ENCODE measurements at regions not wholly inside any gene's neighbourhood (a gene's known extent, or its start where the extent isn't known, plus 50 kb on each side); places are given as distances from the start of the nearest gene placed in this dataset.
"Not testable (repeated sequence)": the region's sequence is repeated elsewhere in the genome, so short reads cannot be mapped to it uniquely, and the experiment has no call there.

DNA sequence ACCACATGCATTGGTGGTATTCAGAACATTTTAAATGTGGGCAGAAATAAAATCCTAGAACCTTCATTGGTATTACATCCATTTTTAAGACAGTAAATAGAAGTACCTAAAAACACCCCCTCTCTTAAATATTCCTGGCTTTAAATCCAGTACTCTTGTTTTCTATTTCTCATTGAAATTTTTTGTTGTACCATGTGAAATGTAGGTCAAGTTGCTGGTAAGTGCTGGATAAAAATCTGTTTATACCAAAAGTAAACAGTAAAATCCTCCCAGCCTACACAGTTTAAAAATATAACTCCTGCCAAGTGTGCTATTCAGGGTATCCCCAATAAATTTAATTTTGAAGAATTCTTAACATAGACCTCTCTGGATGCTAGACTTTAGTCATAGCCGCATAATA is 75.0 kb upstream of the FST start:
- H3K4me3 ChIP-seq (ENCODE audit: low read depth, low read length) = no peak overlapping the region
- TF ChIP-seq, protein P1, sequence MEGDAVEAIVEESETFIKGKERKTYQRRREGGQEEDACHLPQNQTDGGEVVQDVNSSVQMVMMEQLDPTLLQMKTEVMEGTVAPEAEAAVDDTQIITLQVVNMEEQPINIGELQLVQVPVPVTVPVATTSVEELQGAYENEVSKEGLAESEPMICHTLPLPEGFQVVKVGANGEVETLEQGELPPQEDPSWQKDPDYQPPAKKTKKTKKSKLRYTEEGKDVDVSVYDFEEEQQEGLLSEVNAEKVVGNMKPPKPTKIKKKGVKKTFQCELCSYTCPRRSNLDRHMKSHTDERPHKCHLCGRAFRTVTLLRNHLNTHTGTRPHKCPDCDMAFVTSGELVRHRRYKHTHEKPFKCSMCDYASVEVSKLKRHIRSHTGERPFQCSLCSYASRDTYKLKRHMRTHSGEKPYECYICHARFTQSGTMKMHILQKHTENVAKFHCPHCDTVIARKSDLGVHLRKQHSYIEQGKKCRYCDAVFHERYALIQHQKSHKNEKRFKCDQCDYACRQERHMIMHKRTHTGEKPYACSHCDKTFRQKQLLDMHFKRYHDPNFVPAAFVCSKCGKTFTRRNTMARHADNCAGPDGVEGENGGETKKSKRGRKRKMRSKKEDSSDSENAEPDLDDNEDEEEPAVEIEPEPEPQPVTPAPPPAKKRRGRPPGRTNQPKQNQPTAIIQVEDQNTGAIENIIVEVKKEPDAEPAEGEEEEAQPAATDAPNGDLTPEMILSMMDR (IDR thresholded peaks at IDR 0.05; ENCODE audit: low read depth, low read length) = no peak

DNA sequence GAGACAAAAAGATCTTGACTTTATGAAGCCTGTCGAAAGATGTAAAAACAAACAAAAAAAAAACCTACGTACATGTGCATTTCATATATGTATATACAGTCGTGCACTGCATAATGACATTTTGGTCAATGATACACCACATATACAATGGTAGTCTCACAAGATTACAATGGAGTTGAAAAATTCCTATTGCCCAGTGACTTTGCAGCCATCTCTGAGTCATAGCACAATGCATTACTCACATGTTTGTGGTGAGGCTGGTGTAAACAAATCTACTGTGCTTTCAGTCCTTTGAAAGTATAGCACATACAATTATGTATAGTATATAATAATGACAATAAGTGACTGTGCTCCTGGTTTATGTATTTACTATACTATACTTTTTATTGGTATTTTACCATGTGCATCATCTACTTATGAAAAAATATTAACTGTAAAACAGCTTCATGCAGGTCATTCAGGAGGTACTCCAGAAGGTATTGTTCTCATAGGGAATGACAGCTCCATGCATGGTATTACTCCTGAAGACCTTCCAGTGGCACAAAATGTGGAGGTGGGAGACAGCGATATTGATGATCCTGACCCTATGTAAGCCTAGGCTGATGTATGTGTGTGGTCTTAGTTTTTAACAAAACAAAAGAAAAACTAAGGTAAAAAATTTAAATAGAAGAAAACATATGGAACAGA is 73.7 kb upstream of the FST start:
- no peak overlapping the region for H3K4me3 ChIP-seq (ENCODE audit: low read depth, low read length)
- TF ChIP-seq, protein P1 (IDR thresholded peaks at IDR 0.05; ENCODE audit: low read depth, low read length) = no peak

GRCh38 chr5:53407373-53407772 is 73.1 kb upstream of the FST start:
- TF ChIP-seq, protein P1 (IDR thresholded peaks at IDR 0.05; ENCODE audit: low read depth, low read length) = no peak
- no peak overlapping the region for H3K4me3 ChIP-seq (ENCODE audit: low read depth, low read length)

DNA sequence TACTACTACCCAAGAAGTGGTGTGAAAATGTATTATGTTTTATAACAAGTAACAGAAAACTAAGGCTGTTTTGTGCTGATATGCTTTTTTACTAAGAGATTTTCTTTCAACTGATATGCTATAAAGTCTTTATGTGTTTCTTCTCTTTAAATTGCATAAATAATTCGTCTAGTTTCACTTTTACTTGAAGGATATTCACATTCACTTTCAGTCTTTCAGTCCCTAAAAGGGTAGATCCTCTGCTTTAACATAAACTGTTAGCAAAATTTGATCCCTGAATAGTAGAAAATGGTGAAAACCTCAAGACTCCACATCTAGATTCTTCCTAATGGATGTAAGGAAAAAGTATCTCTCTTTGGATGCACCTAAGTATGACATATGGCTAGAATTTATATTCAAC is 69.0 kb upstream of the FST start:
- TF ChIP-seq, protein P1 (IDR thresholded peaks at IDR 0.05; ENCODE audit: low read depth, low read length) = no peak

GRCh38 chr5:53412499-53412898 is 67.9 kb upstream of the FST start:
- not testable (repeated sequence) for H3K4me3 ChIP-seq (ENCODE audit: low read depth, low read length)

More for the DNA sequence above, 69.0 kb upstream of the FST start:
- H3K4me3 ChIP-seq (ENCODE audit: low read depth, low read length) = no peak overlapping the region

DNA sequence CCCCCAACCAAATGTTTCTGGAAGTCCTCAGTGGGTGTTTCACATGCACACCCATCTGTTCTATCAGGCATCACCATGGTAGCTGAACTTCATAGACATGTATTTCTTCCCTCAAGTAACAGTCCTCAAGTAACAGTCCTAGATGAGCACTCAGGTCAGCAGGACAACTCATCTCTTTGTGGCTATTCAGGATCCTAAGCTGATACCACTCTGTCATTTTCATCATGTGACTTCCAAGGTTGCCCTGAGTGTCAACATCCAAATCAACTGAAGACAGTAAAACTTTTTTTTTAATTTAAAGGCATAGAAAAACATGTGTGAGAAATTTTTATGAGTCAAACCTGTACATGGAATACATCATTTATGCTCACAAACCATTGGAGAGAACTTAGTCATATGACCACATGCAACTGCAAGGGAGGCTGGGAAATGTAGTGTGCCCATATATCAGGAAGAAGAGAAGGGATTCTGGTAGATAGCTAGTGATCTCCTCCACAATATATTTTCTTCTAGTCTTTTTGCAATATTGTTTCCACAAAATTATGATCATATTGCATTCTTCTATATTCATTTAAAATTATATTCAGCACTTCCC is 64.2 kb upstream of the FST start:
- TF ChIP-seq, protein P1 (IDR thresholded peaks at IDR 0.05; ENCODE audit: low read depth, low read length) = no peak
- H3K4me3 ChIP-seq (ENCODE audit: low read depth, low read length) = no peak overlapping the region

- TF ChIP-seq, protein P1 (IDR thresholded peaks at IDR 0.05; ENCODE audit: low read depth, low read length) = no peak
- H3K4me3 ChIP-seq (ENCODE audit: low read depth, low read length) = no peak overlapping the region
Observed at GRCh38 chr5:53418409-53418808, 62.0 kb upstream of the FST start.
